ENCODE measurements at regions not wholly inside any gene's neighbourhood (a gene's known extent, or its start where the extent isn't known, plus 50 kb on each side); places are given as distances from the start of the nearest gene placed in this dataset.
"Not testable (repeated sequence)": the region's sequence is repeated elsewhere in the genome, so short reads cannot be mapped to it uniquely, and the experiment has no call there.

DNA sequence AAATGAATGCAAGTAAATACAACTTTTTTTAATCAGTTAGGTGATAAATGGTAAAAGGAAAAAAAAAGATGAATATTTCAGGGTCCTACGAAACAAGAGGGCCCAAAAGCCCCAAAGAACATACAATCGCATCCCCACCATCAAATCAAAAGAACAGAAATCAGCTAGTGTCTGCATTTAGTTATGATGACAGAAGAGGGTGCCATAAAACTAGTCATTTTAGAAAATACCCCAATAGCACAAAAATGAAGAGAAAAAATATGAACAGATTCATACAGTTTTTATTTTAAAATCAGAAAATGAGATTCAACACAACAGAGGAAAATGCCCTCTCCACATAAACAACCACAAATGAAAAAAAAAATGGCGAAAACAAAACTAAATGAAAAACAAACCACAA lies 905.5 kb downstream of the REEP3 start:
- DNase-seq (ENCODE audit: low read depth), result no peak

DNA sequence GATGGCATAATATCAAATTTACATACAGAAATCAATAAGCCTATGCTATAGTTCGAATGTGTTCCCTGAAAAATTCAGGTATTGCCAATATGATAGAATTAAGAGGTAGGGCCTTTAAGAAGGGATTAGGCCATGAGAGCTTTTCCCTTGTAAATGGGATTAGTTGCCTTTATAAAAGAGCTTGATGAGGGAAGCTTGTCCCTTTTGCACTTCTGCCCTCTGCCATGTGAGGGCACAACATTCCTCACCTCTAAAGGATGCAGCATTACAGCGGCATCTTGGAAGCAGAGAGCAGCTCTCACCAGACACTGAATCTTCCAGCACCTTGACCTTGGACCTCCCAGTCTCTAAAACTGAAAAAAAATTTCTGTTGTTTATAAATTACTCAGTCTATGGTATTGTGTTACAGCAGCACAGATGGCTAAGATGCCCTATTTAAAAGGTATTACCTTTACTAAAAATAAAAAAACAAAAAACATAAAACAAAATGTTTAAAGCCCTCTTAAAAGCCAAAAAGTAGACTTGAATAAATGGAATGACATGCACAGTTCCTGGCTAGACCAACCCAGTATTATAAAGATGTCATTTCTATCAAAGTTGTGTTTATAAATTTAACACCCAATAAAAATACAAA lies 909.6 kb downstream of the REEP3 start:
- no peak for DNase-seq (ENCODE audit: low read depth)

- not testable (repeated sequence) for DNase-seq (ENCODE audit: low read depth)
Measured at GRCh38 chr10:64441872-64442271, 920.7 kb downstream of the REEP3 start.

DNA sequence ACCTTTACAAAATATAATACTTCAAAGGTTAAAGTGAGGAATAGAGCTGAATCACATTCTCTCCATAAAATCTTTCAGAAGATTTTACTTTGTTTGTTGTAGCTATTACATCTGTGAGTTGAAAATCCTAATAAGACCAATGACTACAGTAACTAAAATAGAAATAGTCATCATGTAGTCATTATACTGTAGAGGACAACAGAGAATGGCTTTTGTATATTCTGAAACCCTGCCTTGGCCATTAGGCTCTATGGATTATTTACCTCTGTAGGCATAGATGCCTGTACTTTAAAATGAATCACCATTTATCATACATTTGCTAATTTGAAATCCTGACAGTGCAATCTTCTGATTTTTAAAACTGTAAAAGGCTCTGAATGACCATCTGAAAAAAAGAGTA lies 923.0 kb downstream of the REEP3 start:
- DNase-seq (ENCODE audit: low read depth), result no peak

DNA sequence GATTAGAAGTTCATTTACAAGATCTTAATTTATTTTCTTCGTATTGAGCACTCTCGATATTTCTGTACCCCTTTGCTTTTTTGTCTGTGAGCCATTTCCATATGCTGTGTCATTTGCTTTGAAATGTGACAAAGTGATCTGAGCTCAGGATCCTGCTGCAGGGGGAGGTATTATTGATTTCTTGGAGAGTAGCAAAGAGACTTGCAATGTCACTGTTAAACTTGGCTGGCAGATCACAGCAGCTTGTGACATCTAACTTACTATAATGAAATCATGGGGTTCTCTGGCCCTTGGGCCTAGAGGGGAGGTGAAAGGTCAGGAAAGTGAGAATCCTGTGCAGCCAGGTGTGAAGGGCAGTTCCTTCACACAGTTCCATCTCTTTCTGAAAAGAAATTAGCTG lies 923.4 kb downstream of the REEP3 start:
- DNase-seq (ENCODE audit: low read depth), result no peak

DNA sequence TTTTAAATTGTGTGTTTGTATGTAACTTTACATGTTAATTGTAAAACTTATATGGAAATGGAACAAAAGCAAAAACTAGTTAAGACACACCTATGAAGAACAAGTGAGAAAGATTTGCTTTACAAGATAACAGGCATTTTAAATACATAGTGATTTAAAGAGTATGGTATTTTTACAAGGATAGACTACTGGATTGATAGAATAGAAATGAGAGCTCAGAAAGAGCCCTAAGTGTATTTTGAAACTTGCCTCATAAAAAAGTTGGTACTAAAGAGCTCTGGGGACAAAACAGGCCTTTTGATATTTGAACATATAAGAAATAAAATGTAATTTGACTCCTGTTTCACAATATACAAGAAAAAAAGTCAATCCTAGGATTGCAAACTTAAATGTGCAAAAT lies 928.4 kb downstream of the REEP3 start:
- DNase-seq (ENCODE audit: low read depth), result no peak

DNA sequence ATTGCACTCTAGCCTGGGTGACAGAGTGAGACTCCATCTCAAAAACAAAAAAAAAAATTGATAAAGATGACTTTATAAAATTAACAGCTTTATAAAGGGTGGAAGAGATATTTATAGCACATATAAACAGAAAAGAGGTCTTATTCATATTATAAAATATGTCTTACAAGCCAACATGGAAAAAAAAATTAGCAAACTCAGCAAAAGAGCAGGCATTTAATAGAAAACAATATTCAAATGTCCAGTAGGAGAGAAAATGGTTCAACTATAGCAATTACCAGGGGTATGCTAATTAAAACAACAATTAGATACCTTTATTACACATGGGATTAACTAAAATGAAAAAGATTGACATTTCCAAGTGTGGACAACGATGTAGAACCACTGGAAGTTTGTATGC lies 929.1 kb downstream of the REEP3 start:
- no peak for DNase-seq (ENCODE audit: low read depth)

DNA sequence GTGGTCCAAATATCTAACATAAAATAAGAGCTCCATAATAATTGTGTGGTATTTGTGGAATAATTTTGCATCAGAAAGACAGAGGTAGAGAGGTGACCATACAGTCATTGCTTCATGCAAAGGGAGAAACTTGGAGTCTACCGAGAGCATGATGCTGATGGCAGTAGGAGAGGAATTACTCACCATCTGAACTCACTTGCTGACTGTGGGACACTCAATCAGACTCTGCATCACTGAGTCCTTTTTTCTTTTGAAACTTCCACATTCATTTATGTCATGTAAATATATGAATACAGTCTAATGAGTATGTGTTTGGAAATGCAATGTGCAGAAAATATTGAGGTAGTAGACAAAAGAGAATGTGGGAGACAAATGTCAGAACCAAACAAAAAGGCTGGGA lies 933.8 kb downstream of the REEP3 start:
- DNase-seq (ENCODE audit: low read depth), result no peak

- no peak for DNase-seq (ENCODE audit: low read depth)
Measured at GRCh38 chr10:64458306-64458705, 937.1 kb downstream of the REEP3 start.

DNA sequence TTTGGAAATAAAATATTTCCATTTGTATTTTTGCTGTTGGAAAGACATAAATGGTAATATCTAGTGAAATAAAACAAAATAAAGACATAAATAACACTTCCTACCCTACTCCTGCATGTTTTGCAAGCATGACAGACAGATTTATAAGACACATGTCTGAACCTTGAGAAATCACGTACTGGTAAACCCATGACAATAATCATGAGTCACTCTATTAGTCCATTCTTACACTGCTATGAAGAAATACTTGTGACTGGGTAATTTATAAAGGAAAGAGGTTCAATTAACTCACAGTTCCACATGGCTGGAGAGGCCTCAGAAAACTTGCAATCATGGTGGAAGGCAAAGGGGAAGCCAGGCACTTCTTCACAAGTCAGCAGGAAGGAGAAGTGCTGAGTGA lies 942.2 kb downstream of the REEP3 start:
- no peak for DNase-seq (ENCODE audit: low read depth)

- DNase-seq (ENCODE audit: low read depth), result no peak
Measured at GRCh38 chr10:64465653-64466052, 944.5 kb downstream of the REEP3 start.

DNA sequence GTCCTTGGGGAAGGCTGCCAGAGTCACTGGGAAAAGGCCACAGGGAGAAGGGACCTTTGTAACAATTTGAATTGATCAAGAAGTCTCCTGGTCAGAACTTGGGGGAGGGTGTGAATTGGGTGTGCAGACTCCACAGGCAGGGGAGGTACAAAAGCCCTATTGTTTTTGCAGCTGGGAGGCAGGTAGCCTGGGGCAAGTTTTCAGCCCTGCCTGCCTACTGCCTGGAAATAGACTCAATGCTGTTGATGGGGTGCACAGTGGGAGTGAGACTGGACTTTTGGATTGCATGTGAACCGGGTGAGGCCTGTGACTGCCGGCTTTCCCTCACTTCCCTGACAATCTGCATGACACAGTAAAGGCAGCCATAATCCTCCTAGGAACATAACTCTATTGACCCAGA lies 947.0 kb downstream of the REEP3 start:
- no peak for DNase-seq (ENCODE audit: low read depth)

DNA sequence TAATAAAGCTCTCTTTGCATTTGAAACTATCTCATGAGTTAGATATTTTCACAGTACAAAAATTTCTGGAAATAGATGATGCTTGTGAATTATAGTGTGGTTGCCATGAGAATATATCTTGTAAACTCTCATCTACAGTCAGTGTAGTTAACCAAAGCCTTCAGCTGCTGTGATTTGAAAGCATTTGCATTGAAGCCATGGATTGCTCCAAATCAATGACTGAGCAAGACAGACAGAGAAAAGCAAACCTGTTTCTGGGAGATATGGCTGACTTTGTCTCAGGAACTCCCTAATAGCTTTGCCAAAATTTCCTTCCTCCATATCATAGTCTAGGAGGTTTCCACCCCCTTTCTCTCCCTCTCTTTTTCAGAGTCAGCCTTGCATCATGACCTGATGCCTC lies 955.3 kb downstream of the REEP3 start:
- DNase-seq (ENCODE audit: low read depth), result no peak

- no peak for DNase-seq (ENCODE audit: low read depth)
Measured at GRCh38 chr10:64477791-64478190, 956.6 kb downstream of the REEP3 start.

GRCh38 chr10:64484811-64485330 lies 963.7 kb downstream of the REEP3 start:
- DNase-seq (ENCODE audit: low read depth), result no peak

GRCh38 chr10:64486149-64486548 lies 964.9 kb downstream of the REEP3 start:
- DNase-seq (ENCODE audit: low read depth), result no peak

DNA sequence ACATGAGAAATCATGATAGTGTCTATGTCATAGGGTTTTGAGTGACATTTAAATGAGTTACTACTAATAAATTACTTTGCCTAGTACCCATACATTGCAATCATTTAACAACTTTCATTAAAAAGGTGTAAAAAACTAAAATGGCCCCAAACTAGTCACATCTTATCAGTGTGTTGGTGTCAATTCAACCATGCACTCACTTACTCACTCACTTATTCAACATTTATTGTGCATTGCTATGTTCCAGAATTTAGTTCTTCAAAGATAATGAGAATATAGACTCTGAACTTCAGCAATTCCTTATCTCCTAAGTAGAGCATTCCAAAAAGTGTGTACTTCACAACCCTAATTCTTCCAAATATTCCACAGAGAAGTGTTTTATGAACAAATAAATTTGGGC lies 965.7 kb downstream of the REEP3 start:
- DNase-seq (ENCODE audit: low read depth), result no peak

DNA sequence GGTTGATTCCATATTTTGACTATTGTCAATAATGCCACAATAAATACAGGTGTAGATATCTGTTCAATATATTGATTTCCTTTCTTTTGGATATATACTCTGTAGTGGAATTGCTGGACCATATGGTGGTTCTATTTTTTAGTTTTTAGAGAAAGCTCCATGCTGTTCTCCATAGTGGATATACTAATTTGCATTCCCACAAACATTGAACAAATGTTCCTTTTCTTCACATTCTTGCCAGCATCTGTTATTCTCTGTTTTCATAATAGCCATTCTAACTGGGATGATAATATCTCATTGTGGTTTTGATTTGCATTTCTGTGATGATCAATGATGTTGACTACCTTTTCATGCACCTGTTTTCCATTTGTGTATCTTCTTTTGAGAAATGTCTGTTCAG lies 973.7 kb downstream of the REEP3 start:
- no peak for DNase-seq (ENCODE audit: low read depth)

DNA sequence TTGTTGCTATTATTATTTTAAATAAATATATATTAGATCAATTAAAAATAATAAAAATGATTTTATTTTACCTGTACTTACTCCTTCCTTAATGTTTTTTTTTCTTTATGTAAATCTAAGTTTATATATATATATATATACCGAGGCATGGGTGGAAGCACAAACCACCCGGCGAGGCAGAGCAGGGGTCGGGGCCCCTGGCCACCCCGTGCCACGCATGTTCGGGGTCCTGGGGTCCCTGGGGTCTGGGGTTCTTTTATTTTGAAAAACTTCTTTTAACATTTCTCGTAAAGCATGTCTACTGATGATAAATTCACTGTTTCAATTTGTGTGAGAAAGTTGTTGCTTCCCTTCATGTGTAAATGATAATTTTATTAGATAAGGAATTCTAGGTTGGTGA lies 976.1 kb downstream of the REEP3 start:
- no peak for DNase-seq (ENCODE audit: low read depth)

DNA sequence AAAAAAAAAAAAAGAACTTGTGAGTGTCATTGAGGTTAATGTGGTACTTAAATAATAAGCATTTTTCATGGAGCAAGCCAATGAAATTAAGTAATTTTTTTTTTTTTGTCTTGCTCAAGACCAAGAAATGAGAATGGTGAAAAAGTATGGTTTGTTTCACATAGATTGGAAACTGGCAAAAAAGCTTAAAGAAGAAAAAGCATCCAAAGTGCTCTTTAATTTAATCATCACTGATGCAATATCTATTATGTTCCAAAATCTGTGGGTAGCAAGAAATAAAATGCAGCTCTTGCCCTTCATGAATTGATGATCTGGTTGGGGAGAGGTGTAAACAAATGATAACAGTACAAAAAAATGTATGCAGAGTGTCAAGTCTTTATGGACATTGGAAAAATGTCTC lies 980.6 kb downstream of the REEP3 start:
- no peak for DNase-seq (ENCODE audit: low read depth)

- no peak for DNase-seq (ENCODE audit: low read depth)
Measured at GRCh38 chr10:64502936-64503335, 981.7 kb downstream of the REEP3 start.

DNA sequence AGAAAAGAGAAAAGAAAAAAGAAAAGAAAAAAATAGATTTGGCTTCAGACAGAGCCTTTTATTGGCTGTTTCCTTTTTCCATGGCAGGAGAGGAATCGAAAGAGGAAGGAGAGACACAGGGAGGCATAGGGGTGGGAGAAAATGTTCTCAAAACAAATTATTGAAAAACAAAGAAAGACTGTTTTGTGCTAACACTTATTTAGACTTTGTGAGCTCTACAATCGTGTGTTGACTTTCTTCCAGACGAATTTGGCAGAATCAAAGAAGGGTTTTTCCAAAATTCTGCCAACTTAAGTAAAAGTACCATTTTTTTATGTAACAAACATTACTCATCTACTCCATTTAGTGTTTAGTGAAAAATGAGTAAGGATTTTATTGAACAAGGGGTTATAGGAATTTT lies 982.2 kb downstream of the REEP3 start:
- no peak for DNase-seq (ENCODE audit: low read depth)

DNA sequence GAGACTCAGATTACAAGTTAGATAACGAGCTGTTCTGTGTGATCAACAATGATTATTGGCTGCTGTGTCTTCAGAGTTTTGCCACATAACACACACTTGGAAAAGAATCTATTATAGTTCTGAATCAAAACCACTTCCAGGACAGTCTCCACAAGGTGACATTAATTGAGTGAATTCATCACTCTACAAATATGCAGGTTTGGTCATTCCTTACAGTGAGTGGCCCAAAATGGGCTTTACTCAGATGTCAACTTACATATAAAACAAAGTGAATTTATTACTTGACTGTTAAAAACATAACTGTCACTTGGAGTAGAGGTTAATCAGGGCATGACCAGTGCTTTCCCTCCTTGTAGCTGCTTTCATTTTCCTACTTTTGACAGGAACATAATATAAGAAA lies 984.3 kb downstream of the REEP3 start:
- no peak for DNase-seq (ENCODE audit: low read depth)

GRCh38 chr10:64506963-64507362 lies 985.8 kb downstream of the REEP3 start:
- no peak for DNase-seq (ENCODE audit: low read depth)

DNA sequence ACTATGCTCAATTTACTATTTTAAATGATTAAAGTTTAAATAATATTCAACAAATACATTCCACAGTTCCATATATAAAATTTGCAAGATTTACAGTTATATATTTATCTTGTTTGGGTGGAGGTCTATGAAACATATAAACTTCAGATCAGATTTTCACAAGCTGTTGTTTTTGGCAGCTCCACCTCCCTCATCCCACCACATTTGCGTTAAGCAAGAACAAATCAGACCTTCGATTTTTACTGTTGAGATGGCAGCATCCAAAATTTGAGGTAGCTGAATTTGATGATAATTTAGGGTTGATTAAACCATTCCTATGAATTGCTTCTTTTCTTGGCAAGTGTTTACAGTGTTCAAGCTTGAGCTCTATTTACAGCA lies 986.4 kb downstream of the REEP3 start:
- DNase-seq (ENCODE audit: low read depth), result no peak

All from stimulated activated CD8-positive, alpha-beta memory T cell treated with anti-CD3 and anti-CD28 coated beads, Interleukin-7, amount 100 ng/mL, for 24 hours (primary cell).